Type B pancreatic cell (in vitro differentiated cells): ENCODE measurements at regions not wholly inside any gene's neighbourhood (a gene's known extent, or its start where the extent isn't known, plus 50 kb on each side); places are given as distances from the start of the nearest gene placed in this dataset.

Source experiments
- DNase-seq: peaks from one replicate; pipeline ENCODE4 v3.0.0; 2021; ENCODE audit warnings: mixed read lengths; ENCODE audit not compliant: unreplicated experiment; ENCODE audit errors: extremely low spot score
- H3K27ac Mint-ChIP-seq: 2 replicates; pipeline ENCODE4 v1.8.0; 2021; ENCODE audit warnings: mild to moderate bottlenecking, mixed read lengths
- H3K27me3 Mint-ChIP-seq: 2 replicates; pipeline ENCODE4 v1.8.0; 2021; ENCODE audit warnings: mixed read lengths
- H3K36me3 Mint-ChIP-seq: 2 replicates; pipeline ENCODE4 v1.8.0; 2021; ENCODE audit warnings: mixed read lengths
- H3K4me1 Mint-ChIP-seq: one replicate; pipeline ENCODE4 v1.8.0; 2021; ENCODE audit warnings: mixed read lengths; ENCODE audit not compliant: unreplicated experiment
- H3K4me3 Mint-ChIP-seq: 2 replicates; pipeline ENCODE4 v1.8.0; 2021; ENCODE audit warnings: mild to moderate bottlenecking, mixed read lengths
- H3K9me3 Mint-ChIP-seq: 2 replicates; pipeline ENCODE4 v1.8.0; 2021; ENCODE audit warnings: mixed read lengths
- CTCF ChIP-seq: fragments of 200-600 bp; sonication (generic); conservative IDR thresholded peaks from 2 replicates; pipeline ENCODE4 v1.5.0; 2021; ENCODE audit warnings: antibody characterized with exemption, mild to moderate bottlenecking

- Mint-ChIP-seq H3K27ac (no peak overlapping the region), H3K36me3 (no peaks in the 10 kb centered on the region), H3K4me3 (no peak overlapping the region), H3K27me3 (no peaks in the 10 kb centered on the region), H3K4me1 (no peaks in the 10 kb centered on the region), H3K9me3 (no peaks in the 10 kb centered on the region)
- DNase-seq, result no peak
- TF ChIP-seq CTCF, result no peak
Measured at GRCh38 chr5:91983869-91984268, 600.8 kb upstream of the ARRDC3 start.

GRCh38 chr5:91978221-91978882 lies 595.2 kb upstream of the ARRDC3 start:
- no peaks in the 10 kb centered on the region for H3K9me3 Mint-ChIP-seq
- H3K4me1 Mint-ChIP-seq, result no peaks in the 10 kb centered on the region
- no peaks in the 10 kb centered on the region for H3K27me3 Mint-ChIP-seq
- H3K4me3 Mint-ChIP-seq, result no peak overlapping the region
- H3K36me3 Mint-ChIP-seq, result no peaks in the 10 kb centered on the region
- DNase-seq, result no peak
- H3K27ac Mint-ChIP-seq, result no peak overlapping the region
- no peak for TF ChIP-seq CTCF

- Mint-ChIP-seq H3K36me3 (no peaks in the 10 kb centered on the region), H3K9me3 (no peaks in the 10 kb centered on the region), H3K4me1 (no peaks in the 10 kb centered on the region), H3K4me3 (no peak overlapping the region), H3K27ac (no peak overlapping the region), H3K27me3 (no peaks in the 10 kb centered on the region)
- no peak for DNase-seq
- TF ChIP-seq CTCF, result no peak
Measured at GRCh38 chr5:91977579-91977978, 594.5 kb upstream of the ARRDC3 start.

GRCh38 chr5:91976451-91976850 lies 593.3 kb upstream of the ARRDC3 start:
- Mint-ChIP-seq H3K27ac (no peak overlapping the region), H3K4me1 (no peaks in the 10 kb centered on the region), H3K36me3 (no peaks in the 10 kb centered on the region), H3K4me3 (no peak overlapping the region), H3K9me3 (no peaks in the 10 kb centered on the region), H3K27me3 (no peaks in the 10 kb centered on the region)
- TF ChIP-seq CTCF, result no peak
- no peak for DNase-seq

- no peaks in the 10 kb centered on the region for H3K36me3 Mint-ChIP-seq
- H3K9me3 Mint-ChIP-seq, result no peaks in the 10 kb centered on the region
- H3K27me3 Mint-ChIP-seq, result no peaks in the 10 kb centered on the region
- H3K4me3 Mint-ChIP-seq, result no peak overlapping the region
- no peaks in the 10 kb centered on the region for H3K4me1 Mint-ChIP-seq
- H3K27ac Mint-ChIP-seq, result no peak overlapping the region
- no peak for DNase-seq
- TF ChIP-seq CTCF, result no peak
Measured at GRCh38 chr5:91963166-91963565, 580.0 kb upstream of the ARRDC3 start.

- no peak for DNase-seq
- no peaks in the 10 kb centered on the region for H3K9me3 Mint-ChIP-seq
- TF ChIP-seq CTCF, result no peak
- no peaks in the 10 kb centered on the region for H3K36me3 Mint-ChIP-seq
- H3K4me3 Mint-ChIP-seq, result no peak overlapping the region
- no peaks in the 10 kb centered on the region for H3K27me3 Mint-ChIP-seq
- peaks cover 5% of the 10 kb centered on the region for H3K4me1 Mint-ChIP-seq
- H3K27ac Mint-ChIP-seq, result no peak overlapping the region
Measured at GRCh38 chr5:91957666-91958065, 574.5 kb upstream of the ARRDC3 start.
